DOHH2 (cell line): ENCODE measurements at regions not wholly inside any gene's neighbourhood (a gene's known extent, or its start where the extent isn't known, plus 50 kb on each side); places are given as distances from the start of the nearest gene placed in this dataset.

Experiments
- H3F3A ChIP-seq: fragments of 200-600 bp; sonication (generic), shearing (Covaris generic); 2 replicates; pipeline ENCODE4 v1.6.0; 2016; ENCODE audit warnings: antibody characterized with exemption, mild to moderate bottlenecking; ENCODE audit not compliant: control insufficient read depth, insufficient read depth
- H3K27ac ChIP-seq: fragments of 200-600 bp; sonication (generic); 2 replicates; pipeline ENCODE4 v1.5.1; 2014; ENCODE audit warnings: low read depth, mild to moderate bottlenecking, low read length, moderate library complexity
- H3K27me3 ChIP-seq: fragments of 200-600 bp; sonication (generic); 2 replicates; pipeline ENCODE4 v1.6.1; 2014; ENCODE audit warnings: mild to moderate bottlenecking, low read length, mixed read lengths; ENCODE audit not compliant: control insufficient read depth
- H3K36me3 ChIP-seq: fragments of 200-600 bp; sonication (generic); 2 replicates; pipeline ENCODE4 v1.6.1; 2014; ENCODE audit warnings: mild to moderate bottlenecking, low read length, moderate library complexity, mixed read lengths; ENCODE audit not compliant: control insufficient read depth
- H3K4me1 ChIP-seq: fragments of 200-600 bp; sonication (generic); 2 replicates; pipeline ENCODE4 v1.6.1; 2014; ENCODE audit warnings: mild to moderate bottlenecking, low read length, mixed read lengths; ENCODE audit not compliant: control insufficient read depth
- H3K4me2 ChIP-seq: fragments of 200-600 bp; sonication (generic); 2 replicates; pipeline ENCODE4 v1.6.0; 2014; ENCODE audit warnings: mild to moderate bottlenecking, low read length, moderate library complexity
- H3K4me3 ChIP-seq: fragments of 200-600 bp; sonication (generic); 2 replicates; pipeline ENCODE4 v1.5.1; 2014; ENCODE audit warnings: mild to moderate bottlenecking, low read length, mixed read lengths
- H3K79me2 ChIP-seq: fragments of 200-600 bp; sonication (generic); 2 replicates; pipeline ENCODE4 v1.6.1; 2014; ENCODE audit warnings: mild to moderate bottlenecking, low read length, mixed read lengths; ENCODE audit not compliant: control insufficient read depth
- H3K9me2 ChIP-seq: fragments of 200-600 bp; sonication (generic); replicated peaks from 2 replicates; pipeline ENCODE4 v1.6.1; 2014; ENCODE audit warnings: mild to moderate bottlenecking, low read length, mixed read lengths; ENCODE audit not compliant: control insufficient read depth
- H3K9me3 ChIP-seq: fragments of 200-600 bp; sonication (generic); 2 replicates; pipeline ENCODE4 v1.6.1; 2014; ENCODE audit warnings: antibody characterized with exemption, low read length, mixed read lengths; ENCODE audit not compliant: control insufficient read depth, insufficient read depth
- H4K20me1 ChIP-seq: fragments of 200-600 bp; sonication (generic); 2 replicates; pipeline ENCODE4 v1.6.0; 2014; ENCODE audit warnings: low read depth, mild to moderate bottlenecking, antibody characterized with exemption, low read length, moderate library complexity; ENCODE audit not compliant: control insufficient read depth, insufficient read depth
- EZH2phosphoT487 ChIP-seq: fragments of 200-600 bp; sonication (generic); IDR thresholded peaks from 2 replicates; pipeline ENCODE4 v1.6.1; 2017; ENCODE audit warnings: borderline replicate concordance, mild to moderate bottlenecking, antibody characterized with exemption, low read length, moderate library complexity, mixed read lengths
- TF ChIP-seq, protein P1 (sequence below): fragments of 200-600 bp; sonication (generic); IDR thresholded peaks from one replicate; pipeline ENCODE4 v1.5.1; 2014; ENCODE audit warnings: antibody characterized with exemption, mild to moderate bottlenecking, low read depth, low read length; ENCODE audit not compliant: poor library complexity, severe bottlenecking

DNA sequence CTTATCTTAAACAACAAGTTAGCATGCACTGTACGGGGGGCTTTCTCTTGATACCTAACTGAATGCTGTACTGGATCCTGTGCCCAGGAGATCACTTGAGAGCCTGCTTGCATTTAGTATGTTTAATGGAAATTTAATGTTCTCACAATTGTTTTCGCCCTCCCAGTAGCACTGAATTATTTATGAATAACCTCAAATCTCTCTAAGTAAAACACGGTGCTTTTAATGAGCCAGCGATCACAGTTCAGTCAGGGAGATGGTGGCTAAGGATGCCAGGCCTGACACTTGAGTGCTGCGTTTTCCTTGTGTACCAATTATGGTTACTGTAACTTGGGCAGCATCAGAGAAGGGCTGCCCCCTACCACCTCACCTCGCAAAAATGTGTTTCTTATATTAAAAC is 115.5 kb upstream of the ADARB2 start:
- Histone ChIP-seq H3K79me2 (no peaks in the 10 kb centered on the region), H3K4me1 (no peaks in the 10 kb centered on the region), H3K9me2 (no peaks in the 10 kb centered on the region), H3K27ac (no peak overlapping the region), H3K27me3 (no peaks in the 10 kb centered on the region), H4K20me1 (no peaks in the 10 kb centered on the region), H3K9me3 (no peaks in the 10 kb centered on the region), H3K36me3 (no peaks in the 10 kb centered on the region), H3K4me2 (no peak overlapping the region), H3F3A (no peaks in the 10 kb centered on the region), H3K4me3 (no peak overlapping the region)
- no peak for TF ChIP-seq EZH2phosphoT487
- TF ChIP-seq, protein P1, sequence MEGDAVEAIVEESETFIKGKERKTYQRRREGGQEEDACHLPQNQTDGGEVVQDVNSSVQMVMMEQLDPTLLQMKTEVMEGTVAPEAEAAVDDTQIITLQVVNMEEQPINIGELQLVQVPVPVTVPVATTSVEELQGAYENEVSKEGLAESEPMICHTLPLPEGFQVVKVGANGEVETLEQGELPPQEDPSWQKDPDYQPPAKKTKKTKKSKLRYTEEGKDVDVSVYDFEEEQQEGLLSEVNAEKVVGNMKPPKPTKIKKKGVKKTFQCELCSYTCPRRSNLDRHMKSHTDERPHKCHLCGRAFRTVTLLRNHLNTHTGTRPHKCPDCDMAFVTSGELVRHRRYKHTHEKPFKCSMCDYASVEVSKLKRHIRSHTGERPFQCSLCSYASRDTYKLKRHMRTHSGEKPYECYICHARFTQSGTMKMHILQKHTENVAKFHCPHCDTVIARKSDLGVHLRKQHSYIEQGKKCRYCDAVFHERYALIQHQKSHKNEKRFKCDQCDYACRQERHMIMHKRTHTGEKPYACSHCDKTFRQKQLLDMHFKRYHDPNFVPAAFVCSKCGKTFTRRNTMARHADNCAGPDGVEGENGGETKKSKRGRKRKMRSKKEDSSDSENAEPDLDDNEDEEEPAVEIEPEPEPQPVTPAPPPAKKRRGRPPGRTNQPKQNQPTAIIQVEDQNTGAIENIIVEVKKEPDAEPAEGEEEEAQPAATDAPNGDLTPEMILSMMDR: no peak

DNA sequence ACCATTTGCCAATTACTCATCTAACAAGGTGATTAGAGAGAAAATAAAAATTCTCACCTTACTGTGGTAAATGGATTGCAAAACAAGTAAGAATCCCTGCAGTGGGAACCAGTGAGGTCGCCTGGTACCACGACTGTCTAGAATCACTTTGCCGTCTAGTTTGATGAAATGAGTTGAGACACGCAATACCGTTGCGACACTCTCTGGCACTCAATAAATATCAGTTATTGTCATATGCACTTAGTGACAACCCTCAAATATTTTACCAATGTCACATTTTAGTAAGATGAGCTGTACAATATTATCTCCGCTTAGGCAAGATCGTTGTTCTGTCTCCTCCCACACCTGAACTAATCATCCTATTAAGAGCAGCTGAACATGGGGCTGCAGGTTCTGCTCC is 114.4 kb upstream of the ADARB2 start:
- no peak overlapping the region for H3K4me2 ChIP-seq
- TF ChIP-seq EZH2phosphoT487: no peak
- TF ChIP-seq, protein P1: no peak

DNA sequence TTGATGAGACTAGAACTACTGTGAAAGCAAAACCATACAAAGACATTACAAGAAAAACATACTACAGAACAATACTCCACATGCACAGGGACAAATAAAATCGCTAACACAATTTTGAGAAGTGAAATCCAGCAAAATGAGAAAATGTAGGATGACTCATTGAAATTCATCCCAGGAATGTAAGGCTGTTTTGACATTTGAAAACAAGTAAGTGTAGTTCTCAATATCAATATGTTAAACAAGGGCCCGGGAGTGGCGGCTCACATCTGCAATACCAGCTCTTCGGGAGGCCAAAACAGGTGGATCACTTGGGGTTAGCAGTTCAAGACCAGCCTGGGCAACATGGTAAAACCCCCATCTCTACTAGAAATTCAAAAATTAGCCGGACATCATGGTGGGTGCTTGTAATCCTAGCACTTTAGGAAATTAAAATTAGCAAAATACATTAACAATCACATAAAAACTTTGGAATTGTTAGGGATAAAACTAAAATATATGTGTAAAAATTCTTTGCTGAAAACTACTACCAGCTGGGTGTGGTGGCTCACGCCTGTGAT is 113.7 kb upstream of the ADARB2 start:
- Histone ChIP-seq H3K4me1 (no peaks in the 10 kb centered on the region), H4K20me1 (no peaks in the 10 kb centered on the region), H3K27ac (no peak overlapping the region), H3K79me2 (no peaks in the 10 kb centered on the region), H3K27me3 (no peaks in the 10 kb centered on the region), H3K4me3 (no peak overlapping the region), H3F3A (no peaks in the 10 kb centered on the region), H3K36me3 (no peaks in the 10 kb centered on the region), H3K4me2 (no peak overlapping the region), H3K9me3 (no peaks in the 10 kb centered on the region), H3K9me2 (no peaks in the 10 kb centered on the region)
- TF ChIP-seq EZH2phosphoT487: no peak
- TF ChIP-seq, protein P1: no peak

More for the DNA sequence above, 114.4 kb upstream of the ADARB2 start:
- no peaks in the 10 kb centered on the region for H3K79me2 ChIP-seq
- no peaks in the 10 kb centered on the region for H3K9me2 ChIP-seq
- no peaks in the 10 kb centered on the region for H3K27me3 ChIP-seq
- H4K20me1 ChIP-seq: no peaks in the 10 kb centered on the region
- no peaks in the 10 kb centered on the region for H3K9me3 ChIP-seq
- H3K27ac ChIP-seq: no peak overlapping the region
- no peaks in the 10 kb centered on the region for H3K4me1 ChIP-seq
- H3K36me3 ChIP-seq: no peaks in the 10 kb centered on the region
- no peak overlapping the region for H3K4me3 ChIP-seq
- H3F3A ChIP-seq: no peaks in the 10 kb centered on the region

DNA sequence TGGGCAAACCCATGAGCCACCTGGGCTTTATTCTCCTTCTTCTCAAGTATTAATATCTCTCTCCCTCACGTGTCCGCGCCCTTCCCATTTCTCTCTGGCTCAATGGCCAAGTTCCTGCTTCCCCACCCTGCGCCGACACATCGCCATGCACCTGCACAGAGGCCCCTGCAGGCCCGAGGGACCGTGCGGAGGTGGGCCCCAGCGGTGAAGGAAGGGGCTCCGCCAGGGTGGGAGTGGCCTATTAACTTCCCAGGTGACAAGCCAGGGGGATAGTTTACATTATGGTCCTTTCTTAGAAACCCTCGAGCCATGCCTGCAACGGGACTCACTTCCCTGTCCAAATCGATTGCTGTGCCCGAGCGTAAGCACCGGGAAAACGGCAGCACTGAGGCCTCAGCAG is 110.0 kb upstream of the ADARB2 start:
- Histone ChIP-seq H3K9me2 (no peaks in the 10 kb centered on the region), H4K20me1 (no peaks in the 10 kb centered on the region), H3K4me2 (no peak overlapping the region), H3K27me3 (peaks cover 5% of the 10 kb centered on the region; the same call in 1 of the 2 replicates), H3K36me3 (no peaks in the 10 kb centered on the region), H3F3A (no peaks in the 10 kb centered on the region), H3K79me2 (no peaks in the 10 kb centered on the region), H3K4me1 (no peaks in the 10 kb centered on the region), H3K27ac (no peak overlapping the region), H3K4me3 (no peak overlapping the region), H3K9me3 (no peaks in the 10 kb centered on the region)
- TF ChIP-seq EZH2phosphoT487: no peak
- TF ChIP-seq, protein P1: no peak
